Muscle of leg (tissue), 3 donors: ENCODE measurements at regions not wholly inside any gene's neighbourhood (a gene's known extent, or its start where the extent isn't known, plus 50 kb on each side); places are given as distances from the start of the nearest gene placed in this dataset.
A peak's percentile ranks its signal among the peaks of the same experiment; 100 is the strongest.
"Not testable (repeated sequence)": the region's sequence is repeated elsewhere in the genome, so short reads cannot be mapped to it uniquely, and the experiment has no call there.

Experiments used
- DNase-seq: peaks from one replicate; pipeline ENCODE4 v3.0.0; 2013
- H3K27ac ChIP-seq: one replicate; pipeline ENCODE4 v1.5.1; 2013; ENCODE audit warnings: mild to moderate bottlenecking, low read length, control low read depth
- H3K27me3 ChIP-seq: one replicate; pipeline ENCODE4 v1.6.1; 2013; ENCODE audit warnings: low read length; ENCODE audit not compliant: control insufficient read depth, insufficient read depth
- H3K36me3 ChIP-seq: one replicate; pipeline ENCODE4 v1.6.1; 2013; ENCODE audit warnings: low read length; ENCODE audit not compliant: control insufficient read depth, insufficient read depth
- H3K4me1 ChIP-seq: one replicate; pipeline ENCODE4 v1.6.1; 2013; ENCODE audit warnings: low read length; ENCODE audit not compliant: control insufficient read depth, insufficient read depth
- H3K4me3 ChIP-seq: one replicate; pipeline ENCODE4 v1.5.1; 2013; ENCODE audit warnings: low read length, control low read depth
- H3K9me3 ChIP-seq: replicated peaks from 2 replicates; pipeline ENCODE4 v1.6.1; 2013; ENCODE audit warnings: low read depth, low read length; ENCODE audit not compliant: control insufficient read depth
- WGBS: methylation state at CpG from one replicate; pipeline ENCODE4 v1.1.5; 2013; ENCODE audit warnings: missing lambda C conversion rate; ENCODE audit not compliant: insufficient coverage; 5-methylcytosine and 5-hydroxymethylcytosine counted together

GRCh38 chr18:78494204-78495085 lies 485.2 kb upstream of the SALL3 start:
- no peak for DNase-seq
- H3K27me3 ChIP-seq: no peaks in the 10 kb centered on the region
- H3K4me3 ChIP-seq: no peak overlapping the region
- H3K36me3 ChIP-seq: no peaks in the 10 kb centered on the region
- 84% methylated on average over 7 of the region's 22 CpGs for WGBS
- H3K27ac ChIP-seq: no peak overlapping the region
- H3K9me3 ChIP-seq: no peaks in the 10 kb centered on the region
- H3K4me1 ChIP-seq: no peaks in the 10 kb centered on the region

DNA sequence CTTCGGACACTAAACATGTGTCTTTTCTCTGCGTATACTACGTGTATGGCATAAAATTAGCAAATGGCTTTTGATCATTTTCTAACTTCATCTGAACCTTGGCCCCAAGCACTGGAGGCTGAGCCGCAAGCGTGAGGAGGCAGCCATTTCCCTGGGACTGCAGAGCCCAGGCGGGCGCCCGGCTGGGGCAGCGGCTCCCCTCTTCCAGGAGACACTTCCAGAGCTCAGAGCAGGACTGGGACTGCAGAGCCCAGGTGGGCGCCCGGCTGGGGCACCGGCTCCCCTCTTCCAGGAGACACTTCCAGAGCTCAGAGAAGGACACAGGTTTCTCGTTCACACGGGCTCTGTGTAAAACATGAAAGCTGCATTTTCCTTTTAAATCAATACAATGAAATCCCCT lies 484.1 kb upstream of the SALL3 start:
- WGBS: 93% methylated on average over 13 of the region's 14 CpGs
- Histone ChIP-seq H3K4me3 (no peak overlapping the region), H3K27ac (no peak overlapping the region), H3K27me3 (no peaks in the 10 kb centered on the region), H3K9me3 (no peaks in the 10 kb centered on the region), H3K36me3 (no peaks in the 10 kb centered on the region), H3K4me1 (no peaks in the 10 kb centered on the region)
- DNase-seq: no peak

- no peaks in the 10 kb centered on the region for H3K4me1 ChIP-seq
- no peak overlapping the region for H3K27ac ChIP-seq
- peak; percentile 24 for DNase-seq
- H3K9me3 ChIP-seq: no peaks in the 10 kb centered on the region
- H3K27me3 ChIP-seq: no peaks in the 10 kb centered on the region
- 46% methylated on average over 11 of the region's 16 CpGs for WGBS
- H3K4me3 ChIP-seq: no peak overlapping the region
- H3K36me3 ChIP-seq: no peaks in the 10 kb centered on the region
These were observed 483.5 kb upstream of the SALL3 start for GRCh38 chr18:78496079-78496478.

GRCh38 chr18:78497641-78498040 lies 482.0 kb upstream of the SALL3 start:
- DNase-seq: no peak
- Histone ChIP-seq H3K27ac (no peak overlapping the region), H3K4me3 (no peak overlapping the region), H3K4me1 (no peaks in the 10 kb centered on the region), H3K36me3 (no peaks in the 10 kb centered on the region), H3K9me3 (no peaks in the 10 kb centered on the region), H3K27me3 (no peaks in the 10 kb centered on the region)
- 71% methylated on average over 12 of the region's 13 CpGs for WGBS

DNA sequence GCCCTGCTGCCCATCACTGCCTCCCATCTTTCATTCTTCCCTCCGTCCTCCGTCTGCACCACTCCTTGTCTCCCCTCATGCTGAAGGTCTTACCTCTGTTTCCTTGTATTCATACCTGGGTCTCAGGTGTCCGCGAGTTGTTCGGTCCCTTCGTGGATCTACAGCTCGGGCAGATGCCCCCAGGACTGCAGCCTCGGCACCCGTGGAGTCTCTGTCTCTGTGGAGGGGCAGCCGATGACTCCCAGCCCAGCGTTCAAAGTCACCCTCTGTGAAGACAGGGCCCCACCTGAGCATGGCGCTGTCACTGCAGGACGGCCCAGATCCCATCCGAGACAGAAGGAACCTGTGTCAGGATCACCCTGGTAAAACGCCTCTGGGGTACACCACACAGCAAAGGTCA lies 480.0 kb upstream of the SALL3 start:
- no peaks in the 10 kb centered on the region for H3K36me3 ChIP-seq
- H3K4me1 ChIP-seq: no peaks in the 10 kb centered on the region
- no peaks in the 10 kb centered on the region for H3K9me3 ChIP-seq
- WGBS: 92% methylated on average over 15 of the region's 15 CpGs
- no peaks in the 10 kb centered on the region for H3K27me3 ChIP-seq
- DNase-seq: no peak
- no peak overlapping the region for H3K27ac ChIP-seq
- H3K4me3 ChIP-seq: no peak overlapping the region

GRCh38 chr18:78501251-78501650 lies 478.4 kb upstream of the SALL3 start:
- no peaks in the 10 kb centered on the region for H3K4me1 ChIP-seq
- H3K4me3 ChIP-seq: no peak overlapping the region
- no peaks in the 10 kb centered on the region for H3K9me3 ChIP-seq
- no peaks in the 10 kb centered on the region for H3K27me3 ChIP-seq
- DNase-seq: no peak
- WGBS: 80% methylated on average over 6 of the region's 7 CpGs
- H3K27ac ChIP-seq: no peak overlapping the region
- no peaks in the 10 kb centered on the region for H3K36me3 ChIP-seq

DNA sequence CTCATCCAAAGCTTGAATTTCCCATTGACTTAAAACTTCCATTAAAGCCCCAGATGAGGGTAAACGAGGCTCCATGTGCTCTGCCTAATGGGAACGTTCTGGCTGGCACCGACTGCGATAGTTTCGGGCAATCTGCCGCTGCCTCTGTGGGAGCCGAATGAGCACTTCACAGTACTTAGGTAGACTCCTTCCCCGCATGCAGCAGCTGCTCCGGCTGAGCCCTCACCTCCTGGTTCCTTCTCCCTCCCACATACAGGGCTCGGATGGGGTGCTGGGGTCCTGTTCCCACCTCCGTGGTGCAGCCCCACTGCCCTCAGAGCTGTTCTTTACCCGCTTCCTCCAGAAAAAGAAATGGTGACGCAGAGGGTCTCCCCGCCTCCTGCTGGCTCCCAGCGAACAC lies 476.5 kb upstream of the SALL3 start:
- DNase-seq: no peak
- no peak overlapping the region for H3K4me3 ChIP-seq
- H3K9me3 ChIP-seq: no peaks in the 10 kb centered on the region
- H3K27ac ChIP-seq: no peak overlapping the region
- H3K36me3 ChIP-seq: no peaks in the 10 kb centered on the region
- H3K4me1 ChIP-seq: no peaks in the 10 kb centered on the region
- 94% methylated on average over 15 of the region's 15 CpGs for WGBS
- peaks cover 2% of the 10 kb centered on the region for H3K27me3 ChIP-seq

DNA sequence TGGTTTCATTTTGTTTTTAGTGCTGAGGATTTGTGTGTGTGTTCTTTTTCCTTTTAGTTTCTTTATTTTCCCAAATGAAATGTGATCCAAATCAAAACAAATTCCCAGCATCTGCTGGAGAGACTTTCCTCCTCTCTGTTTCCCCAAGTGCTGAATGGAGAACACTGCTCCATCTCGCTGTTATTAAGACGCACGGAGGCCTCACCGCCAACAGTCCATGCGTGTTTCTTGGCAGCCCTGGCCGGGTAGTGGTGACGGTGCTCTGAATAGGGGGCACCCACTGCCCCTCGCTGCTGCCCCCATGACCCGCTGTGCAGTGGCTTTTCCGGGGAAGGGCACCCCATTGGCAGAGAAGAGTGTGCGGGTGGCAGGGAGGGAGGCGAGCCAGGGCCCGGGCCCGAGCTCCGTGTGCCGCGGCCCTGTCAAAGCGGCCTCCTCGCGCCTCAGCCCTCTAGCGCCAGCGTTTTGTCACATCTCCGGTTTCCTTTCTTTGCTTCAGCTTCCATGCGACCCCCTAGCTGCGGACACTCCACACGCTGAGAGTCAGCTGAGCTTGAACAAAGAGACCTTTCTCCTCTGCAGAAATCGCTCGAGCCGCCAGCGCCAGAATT lies 473.7 kb upstream of the SALL3 start:
- Histone ChIP-seq H3K36me3 (no peaks in the 10 kb centered on the region), H3K4me1 (no peaks in the 10 kb centered on the region), H3K27ac (no peak overlapping the region), H3K9me3 (no peaks in the 10 kb centered on the region), H3K27me3 (peaks cover 2% of the 10 kb centered on the region), H3K4me3 (no peak overlapping the region)
- DNase-seq: peak; percentile 20
- 56% methylated on average over 28 of the region's 30 CpGs for WGBS

- H3K27ac ChIP-seq: no peak overlapping the region
- H3K9me3 ChIP-seq: no peaks in the 10 kb centered on the region
- whole genome bisulfite sequencing: 81% methylated on average over 12 of the region's 12 CpGs
- H3K27me3 ChIP-seq: peaks cover 5% of the 10 kb centered on the region
- no peak for DNase-seq
- no peaks in the 10 kb centered on the region for H3K36me3 ChIP-seq
- H3K4me1 ChIP-seq: no peaks in the 10 kb centered on the region
- H3K4me3 ChIP-seq: no peak overlapping the region
These were observed 472.4 kb upstream of the SALL3 start for GRCh38 chr18:78507217-78507616.

DNA sequence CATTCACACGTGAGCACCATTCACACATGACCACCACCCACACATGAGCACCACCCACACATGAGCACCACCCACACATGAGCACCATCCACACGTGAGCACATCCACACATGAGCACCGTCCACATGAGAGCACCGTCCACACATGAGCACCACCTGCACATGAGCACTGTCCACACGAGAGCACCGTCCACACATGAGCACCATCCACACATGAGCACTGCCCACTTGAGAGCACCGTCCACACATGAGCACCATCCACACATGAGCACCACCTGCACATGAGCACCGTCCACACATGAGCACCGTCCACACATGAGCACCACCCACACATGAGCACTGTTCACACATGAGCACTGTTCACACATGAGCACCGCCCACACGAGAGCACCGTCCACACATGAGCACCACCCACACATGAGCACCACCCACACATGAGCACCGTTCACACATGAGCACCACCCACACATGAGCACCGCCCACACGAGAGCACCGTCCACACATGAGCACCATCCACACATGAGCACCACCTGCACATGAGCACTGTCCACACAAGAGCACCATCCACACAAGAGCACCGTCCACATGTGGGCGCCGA lies 471.3 kb upstream of the SALL3 start:
- H3K4me3 ChIP-seq, H3K9me3 ChIP-seq, H3K27me3 ChIP-seq, DNase-seq, H3K4me1 ChIP-seq, H3K36me3 ChIP-seq, H3K27ac ChIP-seq: not testable (repeated sequence)
- WGBS: 92% methylated on average over 15 of the region's 19 CpGs
